HG02938 (cell line): ENCODE measurements at regions not wholly inside any gene's neighbourhood (a gene's known extent, or its start where the extent isn't known, plus 50 kb on each side); places are given as distances from the start of the nearest gene placed in this dataset.

ENCODE experiments used
- ATAC-seq: cut with Tn5 transposase; IDR thresholded peaks from one replicate; pipeline ENCODE4 v1.9.1; 2021; ENCODE audit warnings: mild to moderate bottlenecking, moderate library complexity; ENCODE audit not compliant: unreplicated experiment

DNA sequence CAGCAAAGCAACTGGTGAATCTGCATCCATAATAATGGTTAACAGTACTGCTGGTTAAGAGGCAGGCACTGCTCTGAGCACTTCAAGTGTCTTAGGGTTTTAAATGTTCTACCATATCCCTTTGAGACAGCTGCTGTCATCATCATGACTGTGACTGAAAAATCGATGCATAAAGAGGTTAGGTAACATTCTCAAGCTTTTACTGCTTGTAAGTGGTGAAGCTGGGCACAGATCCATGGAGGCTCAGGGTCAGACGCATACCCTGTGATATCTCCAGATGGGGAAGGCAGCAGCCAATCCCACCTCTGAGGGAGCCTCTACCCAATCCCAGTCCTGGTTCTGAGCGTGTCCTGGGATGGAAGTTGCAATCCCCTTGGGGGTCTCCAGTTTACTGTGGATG lies 57.6 kb upstream of the SOX9 start:
- no peak for ATAC-seq

DNA sequence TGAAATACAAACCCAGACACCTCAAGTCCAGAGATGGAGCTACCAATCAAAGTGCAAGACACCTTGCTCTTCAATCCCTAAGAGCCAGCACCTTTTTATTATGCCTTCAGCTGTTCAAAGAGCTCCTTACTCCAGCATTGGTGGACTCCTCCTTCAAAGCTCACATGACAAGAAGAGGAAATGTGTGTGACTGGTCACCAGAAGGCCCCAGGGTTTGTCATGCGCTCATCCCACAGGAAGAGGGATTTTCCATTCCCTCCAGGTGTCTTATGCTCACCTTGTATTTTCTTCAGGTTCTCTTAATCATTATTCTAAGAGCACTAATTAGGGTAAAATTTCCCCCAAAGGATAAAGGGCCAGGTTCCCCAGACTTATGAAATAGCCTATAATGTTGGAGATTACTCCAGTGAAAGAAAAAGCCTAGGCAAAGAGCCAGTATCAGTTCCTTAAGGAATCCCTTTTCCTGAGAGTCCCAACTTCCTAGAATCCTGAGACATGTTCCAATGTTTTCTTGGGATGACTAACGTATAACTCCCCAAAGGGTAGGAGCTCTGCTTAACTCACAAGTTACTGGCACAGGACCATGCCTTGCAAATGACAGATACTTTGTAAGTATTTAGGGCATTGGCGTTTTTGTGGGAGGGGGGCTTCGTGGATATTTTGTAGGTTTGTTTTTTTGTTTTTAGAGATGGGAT lies 56.9 kb upstream of the SOX9 start:
- ATAC-seq = no peak

DNA sequence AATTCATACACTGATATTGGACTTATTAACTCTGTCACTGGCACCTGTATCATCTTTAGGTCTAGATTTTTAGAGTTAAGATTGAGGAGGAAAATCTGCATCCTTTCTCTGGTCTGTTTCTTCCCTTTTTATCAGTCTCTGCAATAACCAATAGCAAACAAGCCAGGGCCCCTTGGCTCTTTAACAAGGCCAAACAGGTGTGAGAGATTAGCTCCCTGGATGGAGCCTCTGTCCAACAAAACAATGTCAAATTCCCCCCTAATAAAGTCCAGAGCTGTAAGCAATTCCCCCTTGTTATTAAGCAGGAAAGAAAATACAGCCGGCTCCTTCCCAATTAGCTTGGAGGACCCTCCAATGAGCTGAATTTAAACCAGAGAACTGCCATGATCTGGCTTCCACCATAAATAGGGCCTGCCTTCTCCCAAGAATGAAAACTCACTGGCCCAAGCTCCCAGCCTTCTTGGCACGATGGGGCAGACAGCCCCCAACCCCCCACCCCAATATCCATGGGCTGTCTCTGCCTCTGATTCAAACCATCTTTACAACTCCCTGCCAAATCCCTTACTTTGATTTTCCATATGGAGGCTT lies 56.1 kb upstream of the SOX9 start:
- no peak for ATAC-seq

DNA sequence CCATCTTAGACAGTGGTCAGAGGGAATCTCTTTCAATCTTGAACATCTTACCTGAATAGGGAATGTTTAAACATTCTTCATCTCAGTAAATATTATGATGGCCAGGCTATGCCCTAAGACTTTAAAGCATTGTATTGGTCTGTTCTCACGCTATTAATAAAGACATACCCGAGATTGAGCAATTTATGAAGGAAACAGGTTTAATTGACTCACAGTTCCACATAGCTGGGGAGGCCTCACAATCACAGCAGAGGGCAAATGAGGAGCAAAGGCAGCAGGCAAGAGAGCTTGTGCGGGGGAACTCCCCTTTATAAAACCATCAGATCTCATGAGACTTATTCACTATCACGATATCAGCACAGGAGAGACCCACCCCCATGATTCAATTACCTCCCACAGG lies 55.3 kb upstream of the SOX9 start:
- no peak for ATAC-seq

DNA sequence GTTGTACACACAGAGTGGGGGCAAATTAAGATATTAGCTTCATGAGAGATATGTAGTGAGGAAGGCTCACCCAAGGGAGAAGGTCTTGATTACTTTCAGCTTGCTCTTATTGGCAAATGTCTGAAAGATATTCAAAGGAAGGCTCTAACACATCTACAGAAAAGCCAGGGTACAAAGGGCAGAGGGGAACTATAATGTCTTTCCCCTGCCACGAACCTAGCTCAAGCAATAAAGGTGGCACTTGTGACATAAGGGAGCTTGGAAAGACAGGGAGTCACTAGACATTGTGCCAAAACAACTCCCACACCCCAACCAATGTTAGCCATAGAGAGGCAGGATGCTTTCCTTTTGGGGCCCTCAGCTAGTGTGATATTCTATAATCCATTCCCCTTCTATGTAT lies 52.2 kb upstream of the SOX9 start:
- ATAC-seq = no peak

DNA sequence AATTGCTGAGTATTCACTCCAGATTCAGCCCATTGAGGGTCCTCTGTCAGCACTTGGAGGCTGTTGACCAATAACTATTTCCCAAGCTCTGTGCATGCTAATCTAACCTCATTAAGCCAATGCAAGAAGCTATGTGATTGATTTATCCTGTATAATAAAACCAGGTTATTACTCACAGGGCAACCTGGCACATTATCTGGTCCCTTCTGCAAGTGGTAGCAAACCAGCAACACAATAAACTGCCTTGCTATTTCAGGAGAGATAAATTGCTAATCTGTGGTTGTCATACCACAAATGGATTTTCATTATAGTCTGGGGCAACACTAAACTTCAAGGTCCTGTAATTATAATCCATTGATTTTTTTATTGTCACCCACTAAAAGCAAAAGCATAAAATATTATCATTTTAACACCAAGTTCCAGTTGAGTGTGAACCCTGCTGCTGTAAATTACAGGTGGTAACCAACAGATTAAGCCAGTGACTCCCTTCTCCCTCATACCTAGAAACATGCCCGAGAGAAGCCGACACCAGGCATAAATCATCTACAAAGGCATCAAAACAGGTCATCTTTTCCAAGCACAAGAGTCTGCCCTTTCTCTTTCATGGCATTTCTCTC lies 51.1 kb upstream of the SOX9 start:
- no peak for ATAC-seq
